GM18507 (cell line): ENCODE measurements at regions not wholly inside any gene's neighbourhood (a gene's known extent, or its start where the extent isn't known, plus 50 kb on each side); places are given as distances from the start of the nearest gene placed in this dataset.

Source experiments
- DNase-seq: peaks from one replicate; pipeline ENCODE4 v3.0.0; 2011; ENCODE audit warnings: low read depth; ENCODE audit not compliant: insufficient read length; ENCODE audit errors: extremely low spot score
- FAIRE-seq: peaks from 2 replicates; lab custom pipeline; 2011; peaks lifted over from hg19 to GRCh38; lab: Jason Lieb, UNC

GRCh38 chr7:55644567-55644966 is 72.3 kb upstream of the VOPP1 start:
- FAIRE-seq = no peak
- no peak for DNase-seq

DNA sequence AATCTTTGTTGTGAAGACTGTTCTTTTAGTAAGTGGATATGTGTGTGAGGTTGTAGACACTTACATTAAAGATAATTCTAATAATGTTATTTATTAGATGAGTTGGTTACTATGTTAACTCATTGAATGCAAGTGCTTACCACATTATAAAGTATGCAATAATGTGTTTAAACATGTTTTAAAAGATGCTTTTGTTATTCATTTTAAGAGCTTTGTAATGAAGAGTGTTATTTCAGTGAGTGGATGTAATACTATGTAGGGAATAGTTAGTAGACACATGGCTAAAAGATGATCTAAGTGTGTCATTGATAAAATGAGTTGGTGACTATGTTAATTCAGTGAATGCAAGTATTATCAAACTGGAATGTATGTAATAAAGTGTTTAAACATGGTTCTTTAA is 70.0 kb upstream of the VOPP1 start:
- FAIRE-seq = no peak
- no peak for DNase-seq

GRCh38 chr7:55641811-55642210 is 69.5 kb upstream of the VOPP1 start:
- peak; percentile 75 for FAIRE-seq
- no peak for DNase-seq

GRCh38 chr7:55641273-55641691 is 69.0 kb upstream of the VOPP1 start:
- FAIRE-seq (peak; percentile 87), DNase-seq (peak; percentile 23)

GRCh38 chr7:55639640-55640039 is 67.3 kb upstream of the VOPP1 start:
- FAIRE-seq (no peak), DNase-seq (no peak)

DNA sequence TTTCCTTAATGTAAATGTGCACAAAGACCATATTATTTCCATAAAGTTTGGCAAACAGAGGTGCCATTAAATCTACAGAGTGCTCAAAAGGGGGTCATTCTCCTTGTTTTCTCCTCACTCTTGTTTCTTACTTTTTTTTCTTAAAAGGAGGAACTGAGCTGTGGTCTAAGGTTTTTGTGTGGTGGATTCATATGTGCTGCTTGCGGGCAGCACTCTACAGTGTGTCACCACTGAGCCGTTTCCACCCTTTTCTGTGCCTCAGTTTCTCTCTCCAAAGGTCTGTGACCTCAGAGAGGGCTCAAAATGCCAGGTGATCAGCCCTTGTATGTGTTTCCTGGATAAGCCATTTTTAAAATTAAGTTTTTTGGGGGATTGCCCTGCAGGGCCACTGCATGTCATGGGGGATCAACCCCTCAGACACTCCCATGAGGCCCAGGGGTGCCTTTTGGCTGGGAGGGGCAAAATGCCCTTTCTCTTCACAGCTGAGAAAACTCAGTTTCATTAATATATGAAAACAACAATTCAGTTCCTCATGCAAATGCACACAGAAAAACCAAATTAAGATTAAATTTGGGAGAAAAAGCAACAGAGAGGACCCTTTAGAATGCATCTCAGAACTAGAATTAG is 56.9 kb upstream of the VOPP1 start:
- DNase-seq = no peak
- no peak for FAIRE-seq

- DNase-seq (no peak), FAIRE-seq (peak; percentile 41)
Measured at GRCh38 chr7:55624813-55625212, 52.5 kb upstream of the VOPP1 start.

DNA sequence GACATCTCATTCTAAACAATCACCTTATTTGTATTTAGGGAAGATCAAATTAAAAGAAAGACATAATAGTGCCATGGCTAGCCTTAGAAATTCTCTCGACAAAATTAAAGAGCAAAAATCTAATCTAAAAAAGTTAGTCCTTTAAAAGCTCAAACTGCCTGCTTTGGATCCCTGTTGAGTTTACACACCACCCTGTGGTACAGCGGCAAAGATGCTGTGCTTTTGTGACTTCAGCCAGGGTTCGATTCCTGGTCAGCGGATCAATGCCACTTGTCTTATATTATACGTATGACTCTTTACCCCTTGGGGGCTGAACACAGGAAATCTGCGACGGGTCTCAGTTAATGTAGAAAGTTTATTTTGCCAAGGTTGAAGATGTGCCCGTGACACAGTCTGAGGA is 51.3 kb upstream of the VOPP1 start:
- no peak for FAIRE-seq

GRCh38 chr7:55622241-55622640 is 49.9 kb upstream of the VOPP1 start:
- FAIRE-seq (no peak), DNase-seq (no peak)

More for the DNA sequence above, 51.3 kb upstream of the VOPP1 start:
- no peak for DNase-seq
